Endothelial cell (in vitro differentiated cells): ENCODE measurements at regions not wholly inside any gene's neighbourhood (a gene's known extent, or its start where the extent isn't known, plus 50 kb on each side); places are given as distances from the start of the nearest gene placed in this dataset.

Experiments used
- DNase-seq: peaks from one replicate; pipeline ENCODE4 v3.0.0; 2021; ENCODE audit warnings: low spot score
- H3K27ac Mint-ChIP-seq: one replicate; pipeline ENCODE4 v1.8.0; 2021; ENCODE audit warnings: mixed read lengths, inconsistent platforms; ENCODE audit not compliant: unreplicated experiment
- H3K27me3 Mint-ChIP-seq: one replicate; pipeline ENCODE4 v1.8.0; 2021; ENCODE audit warnings: mild to moderate bottlenecking, moderate library complexity, mixed read lengths, inconsistent platforms; ENCODE audit not compliant: unreplicated experiment
- H3K36me3 Mint-ChIP-seq: one replicate; pipeline ENCODE4 v1.8.0; 2021; ENCODE audit warnings: mild to moderate bottlenecking, low read depth, mixed read lengths, inconsistent platforms; ENCODE audit not compliant: unreplicated experiment
- H3K4me1 Mint-ChIP-seq: one replicate; pipeline ENCODE4 v1.8.0; 2021; ENCODE audit warnings: mild to moderate bottlenecking, mixed read lengths, inconsistent platforms; ENCODE audit not compliant: unreplicated experiment
- H3K4me3 Mint-ChIP-seq: one replicate; pipeline ENCODE4 v1.8.0; 2021; ENCODE audit warnings: mild to moderate bottlenecking, mixed read lengths, inconsistent platforms; ENCODE audit not compliant: unreplicated experiment
- H3K9me3 Mint-ChIP-seq: one replicate; pipeline ENCODE4 v1.8.0; 2021; ENCODE audit warnings: mixed read lengths, inconsistent platforms; ENCODE audit not compliant: unreplicated experiment
- CTCF ChIP-seq: fragments of 200-600 bp; sonication (generic); IDR thresholded peaks from one replicate; pipeline ENCODE4 v1.5.0; 2021; ENCODE audit warnings: antibody characterized with exemption; ENCODE audit not compliant: unreplicated experiment

GRCh38 chr10:124232686-124233545 is 139.5 kb upstream of the CHST15 start:
- Mint-ChIP-seq H3K4me3 (no peak overlapping the region), H3K27ac (no peak overlapping the region), H3K27me3 (peaks cover 6% of the 10 kb centered on the region), H3K36me3 (no peaks in the 10 kb centered on the region), H3K4me1 (peaks cover 14% of the 10 kb centered on the region), H3K9me3 (no peaks in the 10 kb centered on the region)
- TF ChIP-seq CTCF = no peak
- no peak for DNase-seq

GRCh38 chr10:124231168-124232155 is 138.1 kb upstream of the CHST15 start:
- Mint-ChIP-seq H3K27me3 (peaks cover 6% of the 10 kb centered on the region), H3K36me3 (no peaks in the 10 kb centered on the region), H3K4me1 (peaks cover 14% of the 10 kb centered on the region), H3K4me3 (no peak overlapping the region), H3K27ac (no peak overlapping the region), H3K9me3 (no peaks in the 10 kb centered on the region)
- no peak for TF ChIP-seq CTCF
- DNase-seq = no peak

- Mint-ChIP-seq H3K4me3 (no peak overlapping the region), H3K9me3 (no peaks in the 10 kb centered on the region), H3K36me3 (no peaks in the 10 kb centered on the region), H3K27me3 (peaks cover 6% of the 10 kb centered on the region), H3K27ac (no peak overlapping the region), H3K4me1 (peaks cover 14% of the 10 kb centered on the region)
- TF ChIP-seq CTCF = no peak
- no peak for DNase-seq
Measured at GRCh38 chr10:124230635-124231167, 137.3 kb upstream of the CHST15 start.

- no peak for TF ChIP-seq CTCF
- Mint-ChIP-seq H3K27ac (no peak overlapping the region), H3K9me3 (no peaks in the 10 kb centered on the region), H3K27me3 (peaks cover 6% of the 10 kb centered on the region), H3K4me1 (peaks cover 14% of the 10 kb centered on the region), H3K36me3 (no peaks in the 10 kb centered on the region), H3K4me3 (no peak overlapping the region)
- no peak for DNase-seq
Measured at GRCh38 chr10:124229989-124230634, 136.7 kb upstream of the CHST15 start.
